ENCODE measurements at regions not wholly inside any gene's neighbourhood (a gene's known extent, or its start where the extent isn't known, plus 50 kb on each side); places are given as distances from the start of the nearest gene placed in this dataset.
"Not testable (repeated sequence)": the region's sequence is repeated elsewhere in the genome, so short reads cannot be mapped to it uniquely, and the experiment has no call there.

DNA sequence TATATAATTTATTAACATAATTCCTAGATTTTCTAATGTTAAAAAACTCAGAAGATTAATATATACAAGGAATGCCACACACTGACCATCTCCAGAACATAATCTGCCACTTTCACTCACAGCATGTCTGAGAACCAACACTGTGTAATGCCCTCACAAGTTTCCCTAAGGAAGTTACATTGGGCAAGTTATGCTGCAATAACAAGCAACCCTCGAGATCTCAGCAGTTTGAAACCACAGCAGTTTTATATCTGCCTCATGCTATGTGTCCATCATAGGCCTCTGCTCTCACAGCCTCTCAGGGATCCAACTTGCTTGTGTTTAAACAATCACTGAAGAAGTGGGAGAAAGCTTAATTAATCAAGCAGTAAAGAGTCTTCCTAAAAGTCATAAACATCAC lies 250.0 kb upstream of the SLC7A11 start:
- Histone ChIP-seq H3K27me3 (replicated peaks; ENCODE audit: control insufficient read depth, insufficient read depth, low read length) (no peaks in the 10 kb centered on the region), H3K4me1 (ENCODE audit: control insufficient read depth, insufficient read depth, low read length) (no peaks in the 10 kb centered on the region), H3K36me3 (ENCODE audit: control insufficient read depth, insufficient read depth, low read length, severe bottlenecking) (no peaks in the 10 kb centered on the region), H3K9me3 (ENCODE audit: control insufficient read depth, low read length) (peaks cover 3% of the 10 kb centered on the region), H3K4me3 (ENCODE audit: low read length) (no peak overlapping the region), H3K9ac (ENCODE audit: low read length) (no peak overlapping the region)
- no peak for DNase-seq (ENCODE audit: low read depth)

DNA sequence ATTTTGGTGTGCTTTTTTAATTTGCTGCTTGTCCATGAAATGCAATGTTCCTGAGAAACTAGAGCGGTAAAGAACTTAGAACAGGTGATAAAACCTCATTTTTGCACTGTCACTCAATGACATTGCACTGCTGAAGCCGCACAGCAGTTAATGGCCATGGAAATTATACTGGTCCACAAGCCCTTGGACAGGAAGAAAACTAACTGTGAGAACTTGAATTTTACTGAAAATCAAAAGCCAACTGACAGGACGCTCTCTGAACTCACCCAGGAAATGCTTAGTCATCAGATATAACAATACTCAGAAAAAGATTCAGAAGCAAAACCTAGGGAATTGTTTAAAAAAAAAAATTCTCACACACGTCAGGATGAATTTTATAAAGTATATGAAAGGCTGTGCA lies 246.4 kb upstream of the SLC7A11 start:
- no peaks in the 10 kb centered on the region for H3K4me1 ChIP-seq (ENCODE audit: control insufficient read depth, insufficient read depth, low read length)
- DNase-seq (ENCODE audit: low read depth) = no peak
- no peak overlapping the region for H3K9ac ChIP-seq (ENCODE audit: low read length)
- H3K36me3 ChIP-seq (ENCODE audit: control insufficient read depth, insufficient read depth, low read length, severe bottlenecking) = no peaks in the 10 kb centered on the region
- H3K9me3 ChIP-seq (ENCODE audit: control insufficient read depth, low read length) = no peaks in the 10 kb centered on the region
- H3K27me3 ChIP-seq (replicated peaks; ENCODE audit: control insufficient read depth, insufficient read depth, low read length) = no peaks in the 10 kb centered on the region
- no peak overlapping the region for H3K4me3 ChIP-seq (ENCODE audit: low read length)

DNA sequence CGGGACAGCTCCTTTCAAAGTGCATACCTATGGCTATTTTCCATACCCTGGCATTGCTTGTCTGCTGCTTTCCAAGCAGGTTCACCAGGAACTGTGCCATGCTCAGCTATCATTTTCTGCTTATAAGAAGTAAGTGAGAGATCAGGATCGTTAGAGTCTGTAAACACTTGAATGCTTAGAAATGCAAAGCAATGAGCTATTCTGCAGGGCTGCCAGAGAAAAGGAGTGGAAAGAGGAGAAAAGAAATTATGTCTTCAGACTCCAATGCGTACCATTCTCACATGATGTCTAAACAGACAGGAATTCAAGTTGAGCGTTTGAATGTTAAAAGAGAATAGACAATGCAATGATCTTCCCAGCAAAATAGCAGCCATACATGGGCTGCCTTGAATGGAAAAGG lies 245.5 kb upstream of the SLC7A11 start:
- H3K4me3 ChIP-seq (ENCODE audit: low read length) = no peak overlapping the region
- no peaks in the 10 kb centered on the region for H3K36me3 ChIP-seq (ENCODE audit: control insufficient read depth, insufficient read depth, low read length, severe bottlenecking)
- no peak for DNase-seq (ENCODE audit: low read depth)
- H3K9ac ChIP-seq (ENCODE audit: low read length) = no peak overlapping the region
- H3K27me3 ChIP-seq (replicated peaks; ENCODE audit: control insufficient read depth, insufficient read depth, low read length) = no peaks in the 10 kb centered on the region
- no peaks in the 10 kb centered on the region for H3K9me3 ChIP-seq (ENCODE audit: control insufficient read depth, low read length)
- no peaks in the 10 kb centered on the region for H3K4me1 ChIP-seq (ENCODE audit: control insufficient read depth, insufficient read depth, low read length)

DNA sequence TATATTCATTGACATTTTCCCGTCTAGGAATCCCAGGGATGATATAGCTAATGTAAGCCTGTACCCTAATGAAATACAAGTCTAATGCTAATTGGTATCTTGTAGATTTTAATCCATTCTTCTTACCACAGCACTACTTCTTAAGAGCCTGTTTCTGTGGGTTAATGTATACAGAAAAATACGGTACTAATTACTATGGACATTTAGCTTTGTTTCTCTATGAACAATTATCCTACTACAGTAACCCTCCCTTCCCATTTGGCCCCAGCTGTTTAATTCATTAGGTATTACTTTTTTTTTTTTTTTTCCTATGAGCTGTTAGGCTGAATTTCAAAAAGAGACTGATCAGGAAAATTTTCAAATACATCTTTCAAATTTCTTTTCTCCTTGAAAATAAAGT lies 245.1 kb upstream of the SLC7A11 start:
- no peaks in the 10 kb centered on the region for H3K4me1 ChIP-seq (ENCODE audit: control insufficient read depth, insufficient read depth, low read length)
- no peak for DNase-seq (ENCODE audit: low read depth)
- no peaks in the 10 kb centered on the region for H3K36me3 ChIP-seq (ENCODE audit: control insufficient read depth, insufficient read depth, low read length, severe bottlenecking)
- H3K4me3 ChIP-seq (ENCODE audit: low read length) = no peak overlapping the region
- no peak overlapping the region for H3K9ac ChIP-seq (ENCODE audit: low read length)
- H3K9me3 ChIP-seq (ENCODE audit: control insufficient read depth, low read length) = no peaks in the 10 kb centered on the region
- H3K27me3 ChIP-seq (replicated peaks; ENCODE audit: control insufficient read depth, insufficient read depth, low read length) = no peaks in the 10 kb centered on the region

DNA sequence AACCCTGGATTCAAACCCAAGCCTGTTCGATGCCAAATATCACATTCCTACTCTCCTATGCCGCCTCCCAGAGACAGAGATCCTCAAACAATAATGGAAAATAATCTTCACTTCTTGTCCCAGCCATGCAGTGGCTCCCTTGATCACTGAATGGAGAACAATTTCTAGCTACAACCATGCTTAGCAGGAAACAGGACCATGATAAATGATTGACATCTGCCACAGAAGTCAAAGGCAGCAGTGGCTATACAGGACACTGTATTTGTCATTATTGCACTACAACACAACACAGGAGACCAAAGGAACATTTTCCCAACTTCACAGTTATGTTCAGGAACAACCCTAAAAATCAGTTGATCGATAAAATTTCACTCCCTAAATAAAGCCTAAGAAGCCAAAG lies 243.3 kb upstream of the SLC7A11 start:
- Histone ChIP-seq H3K4me1 (ENCODE audit: control insufficient read depth, insufficient read depth, low read length) (no peaks in the 10 kb centered on the region), H3K36me3 (ENCODE audit: control insufficient read depth, insufficient read depth, low read length, severe bottlenecking) (no peaks in the 10 kb centered on the region), H3K9me3 (ENCODE audit: control insufficient read depth, low read length) (no peaks in the 10 kb centered on the region), H3K27me3 (replicated peaks; ENCODE audit: control insufficient read depth, insufficient read depth, low read length) (no peaks in the 10 kb centered on the region), H3K9ac (ENCODE audit: low read length) (no peak overlapping the region), H3K4me3 (ENCODE audit: low read length) (no peak overlapping the region)
- DNase-seq (ENCODE audit: low read depth) = no peak

DNA sequence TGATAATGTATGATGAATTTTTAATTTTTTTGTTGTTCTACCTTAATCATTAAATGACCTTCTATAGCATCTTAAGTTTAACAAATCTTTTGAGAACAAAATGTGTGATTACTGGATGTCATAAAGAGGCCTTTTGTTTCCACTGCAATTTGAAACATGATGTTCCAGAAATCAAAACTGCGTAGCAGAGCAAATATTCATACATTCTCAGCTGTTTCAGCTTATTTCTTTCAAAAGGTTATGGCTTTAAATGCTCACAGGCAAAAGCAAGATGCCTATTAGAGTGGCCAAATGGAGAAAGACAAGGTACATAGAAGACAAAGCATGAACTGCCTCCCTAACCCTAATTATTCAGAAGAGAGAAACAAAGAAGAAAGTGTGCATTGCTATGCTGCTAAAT lies 233.0 kb upstream of the SLC7A11 start:
- DNase-seq (ENCODE audit: low read depth) = peak; percentile 28
- Histone ChIP-seq H3K9me3 (ENCODE audit: control insufficient read depth, low read length) (no peaks in the 10 kb centered on the region), H3K4me3 (ENCODE audit: low read length) (no peak overlapping the region)

DNA sequence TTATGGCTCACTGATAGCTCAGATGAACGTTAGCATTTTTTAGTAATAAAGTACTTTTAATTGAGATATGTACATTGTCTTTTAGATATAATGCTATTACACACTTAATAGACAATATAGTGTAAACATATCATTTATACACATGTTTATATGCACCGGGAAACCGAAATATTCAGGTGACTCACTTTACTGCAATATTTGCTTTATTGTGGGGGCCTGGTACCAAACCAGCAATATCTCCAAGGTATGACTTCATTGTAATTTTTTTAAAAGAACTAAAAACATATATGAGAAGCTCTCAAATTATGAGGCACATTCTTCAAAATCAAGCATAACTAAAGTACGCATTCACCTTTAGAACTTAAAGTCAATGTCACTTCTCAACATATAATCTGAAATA lies 231.2 kb upstream of the SLC7A11 start:
- Histone ChIP-seq H3K4me1 (ENCODE audit: control insufficient read depth, insufficient read depth, low read length) (no peaks in the 10 kb centered on the region), H3K27me3 (replicated peaks; ENCODE audit: control insufficient read depth, insufficient read depth, low read length) (no peaks in the 10 kb centered on the region), H3K36me3 (ENCODE audit: control insufficient read depth, insufficient read depth, low read length, severe bottlenecking) (no peaks in the 10 kb centered on the region), H3K9me3 (ENCODE audit: control insufficient read depth, low read length) (no peaks in the 10 kb centered on the region), H3K4me3 (ENCODE audit: low read length) (no peak overlapping the region), H3K9ac (ENCODE audit: low read length) (no peak overlapping the region)
- no peak for DNase-seq (ENCODE audit: low read depth)

More for the DNA sequence above, 233.0 kb upstream of the SLC7A11 start:
- Histone ChIP-seq H3K9ac (ENCODE audit: low read length) (no peak overlapping the region), H3K4me1 (ENCODE audit: control insufficient read depth, insufficient read depth, low read length) (no peaks in the 10 kb centered on the region), H3K36me3 (ENCODE audit: control insufficient read depth, insufficient read depth, low read length, severe bottlenecking) (no peaks in the 10 kb centered on the region), H3K27me3 (replicated peaks; ENCODE audit: control insufficient read depth, insufficient read depth, low read length) (no peaks in the 10 kb centered on the region)

DNA sequence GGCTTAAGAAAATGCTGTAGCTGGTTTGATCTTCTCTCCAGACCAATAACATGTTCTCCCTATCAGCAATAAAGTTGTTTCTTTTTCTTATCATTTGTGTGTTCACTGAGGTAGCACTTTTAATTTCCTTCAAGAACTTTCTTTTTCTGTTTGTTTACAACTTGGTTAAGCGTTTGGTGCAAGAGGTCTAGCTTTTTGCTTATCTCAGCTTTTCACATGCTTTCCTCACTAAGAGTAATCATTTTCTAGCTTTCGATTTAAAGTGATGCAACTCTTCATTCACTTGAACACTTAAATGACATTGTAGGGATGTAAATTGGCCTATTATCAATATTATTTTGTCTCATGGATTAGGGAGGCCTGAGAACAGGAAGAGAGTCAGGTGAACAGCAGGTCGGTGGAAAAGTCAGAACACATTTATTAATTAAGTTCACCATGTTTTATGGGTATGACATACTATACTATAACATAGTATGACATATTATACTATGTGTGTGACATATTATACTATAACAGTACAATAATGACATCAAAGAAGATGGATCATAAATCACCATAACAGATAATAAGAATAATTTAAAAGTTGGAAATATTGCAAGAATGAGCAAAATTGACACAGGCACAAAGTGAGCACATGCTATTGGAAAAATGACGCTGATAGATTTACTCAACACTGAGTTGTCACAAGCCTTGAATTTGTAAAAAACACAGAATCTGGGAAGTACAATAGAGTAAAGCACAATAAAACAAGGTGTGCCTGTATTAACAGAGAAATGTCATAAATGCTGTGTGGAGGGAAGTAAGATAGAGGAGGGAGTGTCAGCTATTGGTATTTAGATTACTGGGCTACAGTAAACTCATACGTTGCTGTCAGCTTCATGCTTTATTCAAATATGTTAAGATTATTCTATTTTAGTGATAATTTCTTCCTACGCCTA lies 218.6 kb upstream of the SLC7A11 start:
- DNase-seq (ENCODE audit: low read depth) = no peak
- no peaks in the 10 kb centered on the region for H3K9me3 ChIP-seq (ENCODE audit: control insufficient read depth, low read length)
- H3K4me3 ChIP-seq (ENCODE audit: low read length) = no peak overlapping the region
- no peaks in the 10 kb centered on the region for H3K36me3 ChIP-seq (ENCODE audit: control insufficient read depth, insufficient read depth, low read length, severe bottlenecking)
- no peaks in the 10 kb centered on the region for H3K4me1 ChIP-seq (ENCODE audit: control insufficient read depth, insufficient read depth, low read length)
- H3K27me3 ChIP-seq (replicated peaks; ENCODE audit: control insufficient read depth, insufficient read depth, low read length) = no peaks in the 10 kb centered on the region
- H3K9ac ChIP-seq (ENCODE audit: low read length) = no peak overlapping the region

DNA sequence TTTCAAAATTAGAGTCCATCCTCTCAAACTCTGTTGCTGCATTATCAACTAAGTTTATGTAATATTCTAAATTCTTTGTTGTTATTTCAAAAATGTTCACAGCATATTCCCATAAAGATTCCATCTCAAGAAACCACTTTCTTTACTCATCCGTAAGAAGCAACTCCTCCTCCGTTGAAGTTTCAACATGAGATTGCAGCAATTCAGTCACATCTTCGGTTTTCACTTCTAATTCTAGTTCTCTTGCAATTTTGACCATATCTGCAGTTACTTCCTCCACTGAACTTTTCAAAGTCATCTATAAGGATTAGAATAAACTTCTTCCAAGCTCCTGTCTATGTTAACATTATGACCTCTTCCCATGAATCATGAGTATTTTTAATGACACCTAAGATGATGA lies 216.6 kb upstream of the SLC7A11 start:
- H3K27me3 ChIP-seq (replicated peaks; ENCODE audit: control insufficient read depth, insufficient read depth, low read length) = peaks cover 7% of the 10 kb centered on the region
- no peak overlapping the region for H3K9ac ChIP-seq (ENCODE audit: low read length)
- no peak for DNase-seq (ENCODE audit: low read depth)

DNA sequence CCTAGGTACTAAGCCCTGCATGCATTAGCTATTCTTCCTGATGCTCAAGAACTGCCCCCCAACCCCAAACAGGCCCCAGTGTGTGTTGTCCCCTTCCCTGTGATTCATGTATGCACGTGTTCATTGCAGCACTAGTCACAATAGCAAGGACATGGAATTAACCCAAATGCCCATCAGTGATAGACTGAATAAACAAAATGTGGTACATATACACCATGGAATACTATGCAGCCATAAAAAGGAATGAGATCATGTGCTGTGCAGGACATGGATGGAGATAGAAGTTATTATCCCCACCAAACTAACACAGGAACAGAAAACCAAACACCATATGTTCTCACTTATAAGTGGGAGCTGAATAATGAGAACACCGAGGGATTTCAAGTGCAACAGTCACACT lies 214.2 kb upstream of the SLC7A11 start:
- DNase-seq (ENCODE audit: low read depth); H3K4me3 ChIP-seq (ENCODE audit: low read length); H3K9ac ChIP-seq (ENCODE audit: low read length); H3K9me3 ChIP-seq (ENCODE audit: control insufficient read depth, low read length); H3K4me1 ChIP-seq (ENCODE audit: control insufficient read depth, insufficient read depth, low read length); H3K27me3 ChIP-seq (replicated peaks; ENCODE audit: control insufficient read depth, insufficient read depth, low read length); H3K36me3 ChIP-seq (ENCODE audit: control insufficient read depth, insufficient read depth, low read length, severe bottlenecking): not testable (repeated sequence)

More for the DNA sequence above, 216.6 kb upstream of the SLC7A11 start:
- no peaks in the 10 kb centered on the region for H3K9me3 ChIP-seq (ENCODE audit: control insufficient read depth, low read length)
- no peaks in the 10 kb centered on the region for H3K36me3 ChIP-seq (ENCODE audit: control insufficient read depth, insufficient read depth, low read length, severe bottlenecking)
- H3K4me1 ChIP-seq (ENCODE audit: control insufficient read depth, insufficient read depth, low read length) = no peaks in the 10 kb centered on the region
- no peak overlapping the region for H3K4me3 ChIP-seq (ENCODE audit: low read length)

DNA sequence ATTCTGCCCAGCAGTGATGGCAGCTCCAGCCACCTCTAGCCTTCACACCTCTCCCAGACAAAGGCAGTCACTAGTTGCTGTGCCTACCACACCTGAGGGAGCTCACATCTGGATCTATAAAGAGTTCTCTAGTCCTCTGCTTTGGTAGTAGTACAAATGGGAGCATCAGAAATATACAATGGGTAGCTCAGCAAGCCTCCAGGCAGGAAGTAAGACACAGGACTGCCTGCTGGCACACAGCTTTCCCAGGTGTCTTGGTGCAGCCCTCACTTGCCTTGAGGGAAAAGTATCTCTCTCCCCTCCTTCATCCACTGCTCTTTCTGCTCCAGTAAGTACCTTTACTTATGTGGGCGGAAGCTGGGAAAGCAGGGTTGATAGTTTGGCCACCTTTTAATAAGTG lies 212.9 kb upstream of the SLC7A11 start:
- Histone ChIP-seq H3K9me3 (ENCODE audit: control insufficient read depth, low read length) (no peaks in the 10 kb centered on the region), H3K4me1 (ENCODE audit: control insufficient read depth, insufficient read depth, low read length) (no peaks in the 10 kb centered on the region), H3K4me3 (ENCODE audit: low read length) (no peak overlapping the region), H3K27me3 (replicated peaks; ENCODE audit: control insufficient read depth, insufficient read depth, low read length) (peaks cover 10% of the 10 kb centered on the region), H3K36me3 (ENCODE audit: control insufficient read depth, insufficient read depth, low read length, severe bottlenecking) (no peaks in the 10 kb centered on the region), H3K9ac (ENCODE audit: low read length) (no peak overlapping the region)
- DNase-seq (ENCODE audit: low read depth) = no peak

DNA sequence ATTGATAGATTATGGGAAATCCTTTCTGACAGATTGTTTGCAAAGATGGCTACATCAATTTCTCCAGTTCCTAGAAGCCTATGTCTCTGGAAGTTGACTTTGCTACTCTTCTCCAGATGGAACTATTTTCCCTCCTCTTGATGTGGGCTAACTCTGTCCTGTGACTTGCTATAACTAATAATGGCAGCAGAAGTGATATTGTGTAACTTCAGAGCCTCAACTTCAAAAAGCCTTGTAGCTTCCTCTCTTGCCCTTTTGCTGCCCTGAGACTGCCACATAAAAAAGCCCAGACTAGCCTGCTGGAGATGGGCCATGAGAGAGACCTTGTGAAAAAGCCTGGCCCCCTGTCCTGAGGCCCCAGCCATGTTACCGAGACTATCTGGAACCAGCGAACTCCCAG lies 210.7 kb upstream of the SLC7A11 start:
- no peak for DNase-seq (ENCODE audit: low read depth)
- peaks cover 10% of the 10 kb centered on the region for H3K27me3 ChIP-seq (replicated peaks; ENCODE audit: control insufficient read depth, insufficient read depth, low read length)
- H3K9ac ChIP-seq (ENCODE audit: low read length) = no peak overlapping the region
- H3K4me1 ChIP-seq (ENCODE audit: control insufficient read depth, insufficient read depth, low read length) = no peaks in the 10 kb centered on the region
- no peak overlapping the region for H3K4me3 ChIP-seq (ENCODE audit: low read length)
- no peaks in the 10 kb centered on the region for H3K36me3 ChIP-seq (ENCODE audit: control insufficient read depth, insufficient read depth, low read length, severe bottlenecking)
- H3K9me3 ChIP-seq (ENCODE audit: control insufficient read depth, low read length) = no peaks in the 10 kb centered on the region
